Muscle layer of colon (tissue), 2 donors: ENCODE measurements at regions not wholly inside any gene's neighbourhood (a gene's known extent, or its start where the extent isn't known, plus 50 kb on each side); places are given as distances from the start of the nearest gene placed in this dataset.

Source experiments
- H3K27ac ChIP-seq: one replicate; pipeline ENCODE4 v1.7.0; 2013; ENCODE audit warnings: low read depth, mild to moderate bottlenecking, low read length, moderate library complexity
- H3K27me3 ChIP-seq, 2 donors: one replicate each; pipeline ENCODE4 v1.7.0; 2013; ENCODE audit warnings: low read length in 2 of 2, mild to moderate bottlenecking in 2 of 2; ENCODE audit not compliant: insufficient read depth in 2 of 2, control insufficient read depth in 1 of 2
- H3K36me3 ChIP-seq: one replicate; pipeline ENCODE4 v1.7.0; 2013; ENCODE audit warnings: mild to moderate bottlenecking, low read length; ENCODE audit not compliant: insufficient read depth
- H3K4me1 ChIP-seq: one replicate; pipeline ENCODE4 v1.7.0; 2013; ENCODE audit warnings: mild to moderate bottlenecking, low read length; ENCODE audit not compliant: insufficient read depth
- H3K4me3 ChIP-seq, 2 donors: one replicate each; pipeline ENCODE4 v1.7.0; 2013; ENCODE audit warnings: low read length in 2 of 2, low read depth in 1 of 2, mild to moderate bottlenecking in 1 of 2, moderate library complexity in 1 of 2
- H3K9ac ChIP-seq: one replicate; pipeline ENCODE4 v1.7.0; 2013; ENCODE audit warnings: low read length
- H3K9me3 ChIP-seq: one replicate; pipeline ENCODE4 v1.7.0; 2013; ENCODE audit warnings: mild to moderate bottlenecking, low read length
- donor health status: abdominal sarcoma.
- donor health status: Adenocarcinoma of cecum.

DNA sequence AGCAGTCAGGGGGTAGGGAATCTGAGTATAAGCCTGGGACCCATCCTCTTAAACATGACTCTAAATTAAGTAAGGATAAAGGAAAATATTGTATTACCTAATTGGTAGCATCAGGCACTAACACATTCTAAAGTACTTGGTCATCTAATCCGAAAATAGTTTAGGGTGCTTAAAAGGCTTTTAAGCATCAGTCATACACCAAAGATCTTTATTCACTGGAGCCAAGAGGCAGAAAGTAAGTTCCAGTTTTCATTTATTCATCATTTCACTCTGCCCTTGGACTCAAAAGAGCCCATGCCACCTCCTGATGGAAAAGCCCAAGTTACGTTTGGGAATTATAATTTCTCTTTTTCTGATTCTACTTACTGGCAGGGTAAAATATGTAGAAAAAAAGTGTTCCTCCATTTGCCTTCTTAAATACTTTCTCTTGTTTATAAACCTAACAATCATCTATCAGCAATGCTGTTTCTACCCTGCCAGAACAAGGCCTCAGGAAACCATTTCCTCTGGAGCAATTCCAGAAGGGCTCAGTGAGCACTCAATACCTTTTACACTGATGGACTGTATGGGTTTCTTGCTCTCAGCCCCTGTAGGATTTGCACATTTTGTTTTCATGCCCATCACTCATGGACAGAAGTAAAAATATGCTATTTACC lies 120.1 kb upstream of the SLC5A12 start:
- H3K4me1 ChIP-seq = peaks cover 24% of the 10 kb centered on the region
- H3K27ac ChIP-seq = peak overlapping the region; percentile 50
- no peak overlapping the region for H3K9ac ChIP-seq

DNA sequence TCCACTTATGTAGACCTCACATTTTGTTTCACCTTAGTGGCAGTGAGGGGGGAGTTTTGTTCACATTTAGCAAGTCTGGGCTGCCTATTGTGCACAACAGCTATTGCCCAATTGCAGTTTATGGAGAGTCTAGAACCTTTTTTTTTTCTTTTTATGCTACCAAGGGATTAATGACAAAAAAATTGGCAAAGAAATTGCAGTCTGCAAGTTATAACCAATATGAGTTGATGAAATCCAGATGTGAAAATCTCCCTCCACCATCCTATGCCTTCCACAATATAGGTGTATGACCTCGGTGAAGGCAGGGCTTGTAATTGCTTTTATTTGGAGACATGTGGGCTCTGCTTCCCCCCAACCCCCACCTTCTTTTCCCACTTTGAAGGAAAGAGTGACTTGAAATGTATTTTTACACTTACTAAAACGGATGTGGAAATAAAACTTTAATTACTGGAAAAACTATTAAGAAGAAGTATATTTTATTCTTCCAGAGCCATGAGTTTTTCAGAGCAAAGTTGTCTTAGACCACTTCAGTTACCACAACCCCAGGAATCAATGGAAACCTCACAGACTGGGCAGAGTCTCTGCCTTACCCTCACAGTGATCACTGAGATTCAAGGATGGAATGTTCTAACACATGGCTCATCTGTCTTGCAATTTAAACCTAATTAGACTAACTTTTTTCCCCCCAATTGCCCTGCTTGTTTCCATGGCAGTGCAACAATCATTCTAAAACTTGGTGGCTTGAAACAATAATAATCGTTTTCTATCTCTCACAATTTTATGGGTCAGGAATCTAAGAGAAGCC lies 120.8 kb upstream of the SLC5A12 start:
- Histone ChIP-seq H3K9ac (no peak overlapping the region), H3K9me3 (no peaks in the 10 kb centered on the region), H3K36me3 (no peaks in the 10 kb centered on the region), H3K4me3 (no peak overlapping the region), H3K27me3 (no peaks in the 10 kb centered on the region), H3K27ac (no peak overlapping the region), H3K4me1 (peaks cover 28% of the 10 kb centered on the region)

More for the DNA sequence above, 120.1 kb upstream of the SLC5A12 start:
- H3K27me3 ChIP-seq = no peaks in the 10 kb centered on the region
- H3K36me3 ChIP-seq = no peaks in the 10 kb centered on the region
- H3K4me3 ChIP-seq = no peak overlapping the region
- H3K9me3 ChIP-seq = no peaks in the 10 kb centered on the region

DNA sequence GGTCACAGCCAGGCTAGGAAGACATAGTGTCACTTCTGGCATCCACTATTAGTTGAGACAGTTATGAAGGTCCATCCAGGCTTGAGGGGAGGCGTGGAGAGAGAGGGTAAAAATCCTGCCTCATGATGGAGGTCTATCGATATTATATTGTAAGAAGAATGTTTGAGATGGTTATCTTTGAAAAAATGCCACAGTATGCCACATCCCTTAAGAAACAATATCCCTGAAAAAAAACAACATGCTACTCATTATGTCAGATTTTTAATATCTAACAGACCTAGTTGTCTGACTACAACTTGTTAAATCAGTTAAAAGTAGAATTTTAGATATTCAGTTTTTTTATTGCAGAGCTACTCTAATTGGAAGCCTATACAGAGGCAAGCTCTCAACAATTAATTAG lies 121.7 kb upstream of the SLC5A12 start:
- Histone ChIP-seq H3K27me3 (no peaks in the 10 kb centered on the region), H3K4me3 (no peak overlapping the region), H3K4me1 (peaks cover 37% of the 10 kb centered on the region), H3K27ac (no peak overlapping the region), H3K9ac (no peak overlapping the region), H3K9me3 (no peaks in the 10 kb centered on the region), H3K36me3 (no peaks in the 10 kb centered on the region)

DNA sequence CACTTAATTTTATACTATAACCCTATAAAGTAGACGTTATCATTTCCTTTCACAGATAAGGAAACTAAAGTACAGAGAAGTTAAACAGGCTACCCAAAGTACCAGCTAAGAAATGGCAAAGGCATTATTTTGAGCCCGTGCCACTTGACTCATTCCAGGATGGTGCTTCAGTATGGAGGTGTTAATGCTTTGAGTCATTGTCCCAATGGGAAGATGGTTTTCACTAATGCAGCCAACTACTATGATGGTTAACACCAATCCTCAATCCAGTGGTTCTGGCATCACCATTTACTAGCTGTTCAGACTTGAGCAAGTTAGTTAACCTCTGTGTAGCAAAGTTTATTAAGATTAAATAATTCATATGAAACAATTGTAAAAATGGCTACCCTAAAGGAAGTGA lies 123.1 kb upstream of the SLC5A12 start:
- no peak overlapping the region for H3K27ac ChIP-seq
- no peaks in the 10 kb centered on the region for H3K27me3 ChIP-seq
- H3K36me3 ChIP-seq = no peaks in the 10 kb centered on the region
- H3K9ac ChIP-seq = no peak overlapping the region
- no peaks in the 10 kb centered on the region for H3K9me3 ChIP-seq
- H3K4me1 ChIP-seq = peaks cover 48% of the 10 kb centered on the region
- no peak overlapping the region for H3K4me3 ChIP-seq

DNA sequence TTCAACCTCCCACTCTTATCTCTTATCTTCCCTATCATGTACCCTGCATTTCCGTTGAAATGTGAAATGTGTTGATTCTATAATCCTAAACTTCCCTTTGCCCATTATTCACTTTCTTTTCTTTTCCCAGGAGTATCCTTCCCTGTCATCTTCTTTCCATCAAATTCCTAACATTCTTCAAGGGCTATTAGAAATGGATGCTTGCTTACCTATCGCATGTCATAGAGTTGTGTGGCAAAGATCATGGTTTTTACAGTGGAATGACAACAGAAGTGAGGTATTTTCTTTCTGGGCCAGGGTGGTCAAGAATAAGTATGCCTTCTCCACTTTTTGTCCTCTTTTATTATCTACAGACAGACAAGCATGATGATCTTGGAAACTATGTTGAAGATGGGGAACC lies 124.4 kb upstream of the SLC5A12 start:
- Histone ChIP-seq H3K9me3 (no peaks in the 10 kb centered on the region), H3K27me3 (no peaks in the 10 kb centered on the region), H3K9ac (no peak overlapping the region), H3K27ac (no peak overlapping the region), H3K4me1 (peaks cover 52% of the 10 kb centered on the region), H3K4me3 (no peak overlapping the region), H3K36me3 (no peaks in the 10 kb centered on the region)

DNA sequence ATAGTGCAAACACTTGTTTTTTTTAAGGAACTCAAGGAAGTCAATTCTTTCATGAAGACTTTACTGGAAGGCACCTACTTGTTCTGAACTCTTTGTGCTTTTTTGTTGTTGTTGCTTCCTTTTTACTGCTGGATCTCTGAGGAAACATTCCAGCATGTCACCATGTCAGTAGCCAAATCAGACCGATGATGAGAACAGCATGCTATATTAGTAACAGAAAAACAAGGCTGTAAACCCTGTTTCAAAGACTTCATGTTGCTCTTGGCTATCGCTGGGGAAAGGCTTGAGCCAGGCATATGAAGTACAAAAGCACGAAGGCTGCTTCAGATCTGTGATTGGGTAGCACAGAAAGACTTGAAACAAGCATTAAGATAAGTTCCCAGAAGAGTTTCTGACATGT lies 125.6 kb upstream of the SLC5A12 start:
- H3K27me3 ChIP-seq = no peaks in the 10 kb centered on the region
- no peak overlapping the region for H3K9ac ChIP-seq
- H3K36me3 ChIP-seq = no peaks in the 10 kb centered on the region
- no peak overlapping the region for H3K27ac ChIP-seq
- no peaks in the 10 kb centered on the region for H3K9me3 ChIP-seq
- H3K4me1 ChIP-seq = peaks cover 41% of the 10 kb centered on the region
- H3K4me3 ChIP-seq = no peak overlapping the region

DNA sequence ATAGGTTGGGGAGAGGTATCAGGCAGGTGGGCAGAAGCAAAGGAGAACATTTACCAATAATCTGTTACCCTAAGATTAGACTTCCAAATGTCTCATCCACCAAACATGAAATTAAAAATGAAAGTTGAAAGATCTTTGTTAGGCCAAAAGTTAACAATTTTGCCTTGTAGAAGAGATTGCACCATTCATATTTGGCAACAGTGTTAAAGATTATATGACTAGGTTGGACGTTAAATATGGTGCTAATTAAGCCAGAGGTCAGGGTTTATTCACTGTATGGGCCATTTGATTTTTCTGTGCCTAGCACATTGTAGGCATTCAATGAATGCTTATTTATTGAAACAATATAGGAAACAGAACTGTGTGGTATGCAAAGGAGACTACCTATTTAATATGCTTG lies 126.1 kb upstream of the SLC5A12 start:
- H3K9ac ChIP-seq = no peak overlapping the region
- no peak overlapping the region for H3K4me3 ChIP-seq
- no peak overlapping the region for H3K27ac ChIP-seq
- peaks cover 38% of the 10 kb centered on the region for H3K4me1 ChIP-seq
- no peaks in the 10 kb centered on the region for H3K9me3 ChIP-seq
- H3K36me3 ChIP-seq = no peaks in the 10 kb centered on the region
- no peaks in the 10 kb centered on the region for H3K27me3 ChIP-seq

DNA sequence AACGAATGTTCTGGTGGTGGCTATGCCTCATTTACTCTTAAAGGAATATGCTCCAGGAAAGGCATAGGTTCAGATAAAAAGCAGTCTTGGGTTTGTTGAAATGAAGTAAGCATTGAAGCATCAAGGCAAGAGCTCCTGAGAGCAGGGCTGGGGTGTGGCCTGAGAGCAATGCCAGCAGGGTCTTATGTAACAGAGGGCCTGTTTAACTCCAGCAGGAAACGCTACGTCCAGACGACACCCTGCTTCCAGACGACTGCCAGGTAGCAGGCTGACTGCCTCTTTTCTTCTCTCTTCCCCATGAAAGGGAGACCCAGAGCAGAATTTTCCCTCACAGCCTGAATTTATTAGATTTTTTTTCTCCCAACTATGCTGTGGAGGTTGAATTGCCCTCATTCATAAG lies 127.2 kb upstream of the SLC5A12 start:
- peaks cover 31% of the 10 kb centered on the region for H3K4me1 ChIP-seq
- no peak overlapping the region for H3K9ac ChIP-seq
- no peaks in the 10 kb centered on the region for H3K36me3 ChIP-seq
- H3K9me3 ChIP-seq = no peaks in the 10 kb centered on the region
- no peaks in the 10 kb centered on the region for H3K27me3 ChIP-seq
- H3K4me3 ChIP-seq = no peak overlapping the region
- peak overlapping the region; percentile 59 for H3K27ac ChIP-seq

DNA sequence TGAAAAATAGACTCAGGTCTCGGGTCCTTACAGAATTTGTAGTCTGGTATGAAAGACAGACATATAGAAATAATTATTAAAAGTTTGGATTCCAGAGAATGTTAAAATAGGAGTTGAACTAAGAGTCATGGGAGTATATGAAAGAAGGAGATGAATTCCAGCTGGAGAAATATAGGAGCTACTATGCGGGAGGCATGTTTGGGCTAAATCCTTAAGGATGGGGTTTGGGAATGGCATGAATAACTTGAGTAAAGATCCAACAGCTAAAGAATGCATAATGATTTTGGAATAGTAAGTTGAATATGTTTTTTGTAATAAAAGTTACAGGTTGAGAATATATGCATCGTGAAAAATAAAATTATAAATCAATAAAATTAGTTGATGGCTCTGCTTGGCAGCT lies 129.4 kb upstream of the SLC5A12 start:
- H3K36me3 ChIP-seq = no peaks in the 10 kb centered on the region
- H3K27me3 ChIP-seq = no peaks in the 10 kb centered on the region
- H3K4me1 ChIP-seq = peaks cover 28% of the 10 kb centered on the region
- no peak overlapping the region for H3K4me3 ChIP-seq
- H3K9me3 ChIP-seq = no peaks in the 10 kb centered on the region
- H3K9ac ChIP-seq = no peak overlapping the region
- H3K27ac ChIP-seq = no peak overlapping the region

DNA sequence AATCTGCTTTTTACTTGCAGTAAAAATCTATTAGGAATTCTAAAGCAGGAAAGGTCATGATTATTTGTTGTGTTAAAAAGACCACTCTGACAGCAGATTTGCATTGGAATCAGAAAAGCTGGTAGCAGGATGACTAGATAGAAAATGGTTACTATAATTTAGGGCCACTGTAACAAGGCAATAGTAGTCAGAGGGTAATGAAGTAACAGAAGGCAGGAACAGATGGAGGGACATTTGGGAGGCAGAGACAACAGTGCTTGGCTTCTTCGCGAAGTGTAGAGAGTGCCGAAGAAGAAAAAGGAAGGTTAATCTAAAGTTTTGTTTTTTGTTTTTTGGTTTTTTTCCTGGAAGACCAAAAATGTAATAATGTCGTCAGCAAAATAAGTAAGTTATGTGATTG lies 129.8 kb upstream of the SLC5A12 start:
- Histone ChIP-seq H3K36me3 (no peaks in the 10 kb centered on the region), H3K9ac (no peak overlapping the region), H3K27ac (no peak overlapping the region), H3K4me1 (peaks cover 28% of the 10 kb centered on the region), H3K9me3 (no peaks in the 10 kb centered on the region), H3K4me3 (no peak overlapping the region), H3K27me3 (no peaks in the 10 kb centered on the region)

DNA sequence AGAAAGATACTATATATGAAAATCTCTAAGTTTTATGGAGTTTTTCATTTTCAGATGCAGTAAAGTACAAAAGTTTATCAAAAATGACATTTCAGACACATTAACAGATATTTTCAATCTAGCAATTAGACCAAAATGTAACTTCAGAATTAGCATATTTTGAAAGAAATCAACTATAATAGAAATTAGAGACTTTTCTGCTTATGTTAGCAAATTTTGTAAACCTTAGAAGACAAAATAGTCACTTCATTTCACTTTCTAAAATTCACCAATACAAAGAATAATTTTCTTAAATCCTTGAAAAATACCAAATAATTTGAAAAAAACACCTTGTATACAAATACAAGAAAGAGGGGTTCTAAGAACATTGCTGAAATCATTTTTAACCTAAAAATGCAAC lies 135.8 kb upstream of the FIBIN start:
- Histone ChIP-seq H3K36me3 (no peaks in the 10 kb centered on the region), H3K9me3 (no peaks in the 10 kb centered on the region), H3K27me3 (no peaks in the 10 kb centered on the region), H3K4me1 (no peaks in the 10 kb centered on the region), H3K4me3 (no peak overlapping the region), H3K27ac (no peak overlapping the region), H3K9ac (no peak overlapping the region)

DNA sequence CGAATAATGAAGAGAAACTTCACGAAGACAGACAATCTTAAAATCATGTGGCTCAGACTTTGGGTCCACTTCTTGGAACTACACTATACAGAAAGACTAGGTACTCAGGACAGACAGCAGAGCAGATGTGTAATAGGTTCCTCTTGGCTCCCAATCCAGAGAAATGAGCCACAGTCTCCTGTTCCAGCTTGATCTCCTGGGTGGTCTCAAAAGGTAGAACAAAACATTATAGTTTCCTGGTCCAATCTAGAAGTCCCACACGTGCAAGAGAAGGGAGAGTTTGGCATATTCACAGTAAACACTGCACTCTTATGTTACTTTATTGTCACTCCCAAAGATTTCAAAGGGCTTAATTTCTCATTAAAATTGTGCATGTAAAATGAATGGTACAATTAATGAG lies 134.5 kb upstream of the FIBIN start:
- H3K36me3 ChIP-seq = no peaks in the 10 kb centered on the region
- no peak overlapping the region for H3K27ac ChIP-seq
- H3K27me3 ChIP-seq = no peaks in the 10 kb centered on the region
- no peaks in the 10 kb centered on the region for H3K9me3 ChIP-seq
- H3K9ac ChIP-seq = no peak overlapping the region
- H3K4me1 ChIP-seq = no peaks in the 10 kb centered on the region
- no peak overlapping the region for H3K4me3 ChIP-seq
